Keratinocyte (primary cell): ENCODE measurements at regions not wholly inside any gene's neighbourhood (a gene's known extent, or its start where the extent isn't known, plus 50 kb on each side); places are given as distances from the start of the nearest gene placed in this dataset.

Source experiments
- DNase-seq: peaks from one replicate; pipeline ENCODE4 v3.0.0-alpha.2; 2011; ENCODE audit warnings: low read depth, missing footprints, low spot score
- FAIRE-seq: peaks from 2 replicates; lab custom pipeline; 2011; peaks lifted over from hg19 to GRCh38; lab: Jason Lieb, UNC
- H2AFZ ChIP-seq: 2 replicates; pipeline ENCODE4 v1.6.0; 2012; ENCODE audit warnings: low read length, control low read depth, inconsistent platforms; ENCODE audit not compliant: control insufficient read depth
- H3K27ac ChIP-seq: 2 replicates; pipeline ENCODE4 v1.5.1; 2011; ENCODE audit warnings: low read length; ENCODE audit not compliant: control insufficient read depth, insufficient read depth
- H3K27me3 ChIP-seq: 3 replicates; pipeline ENCODE4 v1.6.0; 2011; ENCODE audit warnings: low read length; ENCODE audit not compliant: control insufficient read depth, insufficient read depth; ENCODE audit errors: extremely low read depth
- H3K36me3 ChIP-seq, 2 experiments: 2 replicates in 1 of 2; 3 replicates in 1 of 2; pipeline ENCODE4 v1.5.1; 2011; ENCODE audit warnings: low read length in 2 of 2, mild to moderate bottlenecking in 1 of 2; ENCODE audit not compliant: control insufficient read depth in 2 of 2, insufficient read depth in 2 of 2; ENCODE audit errors: extremely low read depth in 1 of 2
- H3K4me1 ChIP-seq: 3 replicates; pipeline ENCODE4 v1.5.1; 2011; ENCODE audit warnings: low read length; ENCODE audit not compliant: control insufficient read depth, insufficient read depth; ENCODE audit errors: extremely low read depth
- H3K4me2 ChIP-seq: 3 replicates; pipeline ENCODE4 v1.6.0; 2011; ENCODE audit warnings: low read depth, low read length; ENCODE audit not compliant: control insufficient read depth, insufficient read depth; ENCODE audit errors: extremely low read depth
- H3K4me3 ChIP-seq, 3 experiments: fragments of 200-600 bp in 1 of 3; sonication (generic) in 1 of 3; 2 replicates in 2 of 3; 3 replicates in 1 of 3; pipeline ENCODE4 v1.5.1; 2011 to 2016; ENCODE audit warnings: low read length in 3 of 3, mild to moderate bottlenecking in 3 of 3, control low read depth in 2 of 3, inconsistent platforms in 1 of 3, low read depth in 1 of 3, mixed read lengths in 1 of 3, mixed run types in 1 of 3, moderate library complexity in 1 of 3; ENCODE audit not compliant: control insufficient read depth in 2 of 3, insufficient read depth in 2 of 3; ENCODE audit errors: extremely low read depth in 1 of 3
- H3K79me2 ChIP-seq: 2 replicates; pipeline ENCODE4 v1.6.0; 2012; ENCODE audit warnings: low read length; ENCODE audit not compliant: control insufficient read depth, insufficient read depth
- H3K9ac ChIP-seq: 3 replicates; pipeline ENCODE4 v1.6.0; 2011; ENCODE audit warnings: low read length; ENCODE audit not compliant: control insufficient read depth, insufficient read depth; ENCODE audit errors: extremely low read depth
- H3K9me1 ChIP-seq: 3 replicates; pipeline ENCODE4 v1.6.0; 2011; ENCODE audit warnings: low read length; ENCODE audit not compliant: control insufficient read depth, insufficient read depth; ENCODE audit errors: extremely low read depth
- H3K9me3 ChIP-seq: 2 replicates; pipeline ENCODE4 v1.5.1; 2012; ENCODE audit warnings: low read depth, low read length; ENCODE audit not compliant: control insufficient read depth
- H4K20me1 ChIP-seq: 3 replicates; pipeline ENCODE4 v1.6.0; 2011; ENCODE audit warnings: low read length; ENCODE audit not compliant: control insufficient read depth, insufficient read depth; ENCODE audit errors: extremely low read depth
- CTCF ChIP-seq, 3 experiments: IDR thresholded peaks in 1 of 3; conservative IDR thresholded peaks in 1 of 3; optimal IDR thresholded peaks in 1 of 3; 2 replicates in 2 of 3; 3 replicates in 1 of 3; pipeline versions ENCODE3 to v1.5.1; 2011; ENCODE audit warnings: low read length in 3 of 3, mild to moderate bottlenecking in 3 of 3, moderate library complexity in 2 of 3, control low read depth in 1 of 3, inconsistent platforms in 1 of 3; ENCODE audit not compliant: insufficient read depth in 2 of 3; ENCODE audit errors: extremely low read depth in 1 of 3
- EZH2 ChIP-seq: IDR thresholded peaks from one replicate; pipeline ENCODE4 v1.6.1; 2012; ENCODE audit warnings: inconsistent platforms, mild to moderate bottlenecking, low read length, moderate library complexity
- dilution Hi-C: fragments of 300-500 bp; cut with MboI; formaldehyde crosslinking; loops from one replicate; pipeline ENCODE4 v1.7.0; 2020; ENCODE audit warnings: low sequenced_read_pairs; ENCODE audit not compliant: extremely low pct_ligation_motif_present

GRCh38 chr3:5485427-5485826 is 297.9 kb downstream of the EDEM1 start:
- no peak for FAIRE-seq
- Histone ChIP-seq H4K20me1 (no peaks in the 10 kb centered on the region), H3K27ac (no peak overlapping the region), H3K4me1 (no peaks in the 10 kb centered on the region), H3K9ac (no peak overlapping the region), H2AFZ (no peak overlapping the region), H3K79me2 (no peaks in the 10 kb centered on the region), H3K27me3 (no peaks in the 10 kb centered on the region), H3K9me1 (no peaks in the 10 kb centered on the region), H3K9me3 (no peaks in the 10 kb centered on the region), H3K4me2 (no peak overlapping the region), H3K36me3 (no peaks in the 10 kb centered on the region), H3K4me3 (no peak overlapping the region)
- TF ChIP-seq EZH2 (no peak), CTCF (optimal IDR thresholded peaks at IDR 0.05 in 1 of 3, IDR thresholded peaks at IDR 0.05 in 1 of 3, conservative IDR thresholded peaks at IDR 0.05 in 1 of 3; ENCODE audit: extremely low read depth in 1 of 3, insufficient read depth in 2 of 3, low read length in 3 of 3) (no peak)
- no peak for DNase-seq
- dilution Hi-C loops, result no loop called here

GRCh38 chr3:5488771-5489170 is 301.3 kb downstream of the EDEM1 start:
- no peaks in the 10 kb centered on the region for H4K20me1 ChIP-seq
- H2AFZ ChIP-seq, result no peak overlapping the region
- no peak overlapping the region for H3K4me3 ChIP-seq
- no peaks in the 10 kb centered on the region for H3K9me1 ChIP-seq
- no peak for TF ChIP-seq CTCF (optimal IDR thresholded peaks at IDR 0.05 in 1 of 3, IDR thresholded peaks at IDR 0.05 in 1 of 3, conservative IDR thresholded peaks at IDR 0.05 in 1 of 3; ENCODE audit: extremely low read depth in 1 of 3, insufficient read depth in 2 of 3, low read length in 3 of 3)
- no peak for TF ChIP-seq EZH2
- no peak overlapping the region for H3K4me2 ChIP-seq
- H3K4me1 ChIP-seq, result no peaks in the 10 kb centered on the region
- H3K9ac ChIP-seq, result no peak overlapping the region
- FAIRE-seq (no peak), DNase-seq (no peak)
- H3K9me3 ChIP-seq, result no peaks in the 10 kb centered on the region
- H3K36me3 ChIP-seq, result no peaks in the 10 kb centered on the region
- H3K79me2 ChIP-seq, result no peaks in the 10 kb centered on the region
- dilution Hi-C loops, result no loop called here
- no peaks in the 10 kb centered on the region for H3K27me3 ChIP-seq
- no peak overlapping the region for H3K27ac ChIP-seq
